Mammary epithelial cell (primary cell): ENCODE measurements at regions not wholly inside any gene's neighbourhood (a gene's known extent, or its start where the extent isn't known, plus 50 kb on each side); places are given as distances from the start of the nearest gene placed in this dataset.

Experiments
- EZH2 ChIP-seq: IDR thresholded peaks from 2 replicates; pipeline ENCODE4 v1.6.1; 2012; ENCODE audit warnings: low read length, inconsistent platforms, borderline replicate concordance
- TF ChIP-seq, protein P1 (sequence below), 2 donors: IDR thresholded peaks in 1 of 2; conservative IDR thresholded peaks in 1 of 2; 2 replicates each; pipeline ENCODE4 v1.5.1; 2011 to 2012; ENCODE audit warnings: inconsistent platforms in 2 of 2, low read length in 2 of 2, mild to moderate bottlenecking in 2 of 2, control low read depth in 1 of 2, low read depth in 1 of 2; ENCODE audit not compliant: insufficient read depth in 1 of 2; ENCODE audit errors: extremely low read depth in 1 of 2

DNA sequence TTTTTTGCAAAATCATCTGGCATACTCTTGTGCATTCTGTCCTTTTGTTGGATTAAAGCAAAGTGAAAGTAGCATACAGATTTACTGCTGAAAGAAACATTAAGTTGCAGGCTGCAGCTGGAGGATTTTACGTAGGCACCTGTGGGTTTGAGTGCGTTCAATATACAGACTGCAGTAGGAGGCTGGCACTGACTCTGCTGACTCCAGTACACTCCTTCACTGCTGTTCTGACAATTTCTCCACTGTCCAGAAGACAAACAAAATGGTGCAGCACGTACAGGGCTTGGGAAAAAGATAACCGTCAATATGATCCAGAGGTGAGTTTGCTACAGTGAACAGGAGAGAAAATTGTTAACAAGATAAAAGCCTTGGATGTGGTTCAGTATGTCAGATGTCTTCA lies 73.3 kb downstream of the TANC2 start:
- TF ChIP-seq, protein P1, sequence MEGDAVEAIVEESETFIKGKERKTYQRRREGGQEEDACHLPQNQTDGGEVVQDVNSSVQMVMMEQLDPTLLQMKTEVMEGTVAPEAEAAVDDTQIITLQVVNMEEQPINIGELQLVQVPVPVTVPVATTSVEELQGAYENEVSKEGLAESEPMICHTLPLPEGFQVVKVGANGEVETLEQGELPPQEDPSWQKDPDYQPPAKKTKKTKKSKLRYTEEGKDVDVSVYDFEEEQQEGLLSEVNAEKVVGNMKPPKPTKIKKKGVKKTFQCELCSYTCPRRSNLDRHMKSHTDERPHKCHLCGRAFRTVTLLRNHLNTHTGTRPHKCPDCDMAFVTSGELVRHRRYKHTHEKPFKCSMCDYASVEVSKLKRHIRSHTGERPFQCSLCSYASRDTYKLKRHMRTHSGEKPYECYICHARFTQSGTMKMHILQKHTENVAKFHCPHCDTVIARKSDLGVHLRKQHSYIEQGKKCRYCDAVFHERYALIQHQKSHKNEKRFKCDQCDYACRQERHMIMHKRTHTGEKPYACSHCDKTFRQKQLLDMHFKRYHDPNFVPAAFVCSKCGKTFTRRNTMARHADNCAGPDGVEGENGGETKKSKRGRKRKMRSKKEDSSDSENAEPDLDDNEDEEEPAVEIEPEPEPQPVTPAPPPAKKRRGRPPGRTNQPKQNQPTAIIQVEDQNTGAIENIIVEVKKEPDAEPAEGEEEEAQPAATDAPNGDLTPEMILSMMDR (conservative IDR thresholded peaks at IDR 0.05 in 1 of 2, IDR thresholded peaks at IDR 0.05 in 1 of 2; ENCODE audit: extremely low read depth in 1 of 2, insufficient read depth in 1 of 2, low read depth in 1 of 2, low read length in 2 of 2): no peak
- TF ChIP-seq EZH2: no peak
